ENCODE measurements at regions not wholly inside any gene's neighbourhood (a gene's known extent, or its start where the extent isn't known, plus 50 kb on each side); places are given as distances from the start of the nearest gene placed in this dataset.

DNA sequence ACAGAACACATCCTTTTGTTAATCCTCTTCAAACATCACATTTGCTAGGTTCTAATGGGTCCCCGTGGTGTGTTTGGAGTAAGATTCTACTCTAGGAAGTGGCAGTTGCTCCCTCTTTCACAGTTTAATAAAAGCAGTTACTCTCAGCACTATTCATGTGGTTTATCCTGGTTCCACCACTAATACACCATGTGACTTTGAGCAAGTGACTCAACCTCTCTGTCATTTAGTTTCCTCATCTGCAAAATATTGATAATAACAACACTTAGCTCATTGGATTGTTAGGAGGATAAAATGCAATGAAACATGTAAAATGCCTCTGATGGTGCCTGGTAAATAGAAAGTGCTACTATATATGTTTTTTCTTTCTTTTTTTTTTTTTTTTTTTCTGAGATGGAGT, 488.0 kb upstream of the NOX3 start:
- H3K27me3 ChIP-seq (ENCODE audit: insufficient read depth): no peaks in the 10 kb centered on the region
- H3K9me3 Mint-ChIP-seq: peaks cover 22% of the 10 kb centered on the region

More for the DNA sequence above, 488.0 kb upstream of the NOX3 start:
- H3K4me1 Mint-ChIP-seq: peaks cover 5% of the 10 kb centered on the region; the same call in 2 of the 3 replicates
- ATAC-seq (no peak), DNase-seq (ENCODE audit: low spot score) (no peak)
- Histone ChIP-seq H3K79me2 (replicated peaks; ENCODE audit: insufficient read depth) (no peaks in the 10 kb centered on the region), H3F3A (replicated peaks; ENCODE audit: low read depth) (no peaks in the 10 kb centered on the region), H3K27ac (ENCODE audit: low read depth) (no peak overlapping the region), H3K4me3 (no peak overlapping the region), H3K4me1 (ENCODE audit: insufficient read depth) (no peaks in the 10 kb centered on the region), H4K20me1 (replicated peaks; ENCODE audit: insufficient read depth) (no peaks in the 10 kb centered on the region), H3K4me2 (no peak overlapping the region), H3K36me3 (ENCODE audit: insufficient read depth) (0 out of 2 replicates have a peak, but pooled peaks cover 5% of the 10 kb centered on the region), H3K9me2 (ENCODE audit: insufficient read depth) (peaks cover 2% of the 10 kb centered on the region; the same call in 1 of the 2 replicates), H2AFZ (no peak overlapping the region)
- H3K27me3 Mint-ChIP-seq (ENCODE audit: insufficient read depth, low read depth, poor library complexity): peaks cover 3% of the 10 kb centered on the region
- no peak overlapping the region for H3K27ac Mint-ChIP-seq
- TF ChIP-seq CREB1 (CRISPR knock-in tag; IDR thresholded peaks at IDR 0.05; ENCODE audit: low read depth) (no peak), EZH2phosphoT487 (IDR thresholded peaks at IDR 0.05; ENCODE audit: unreplicated experiment) (no peak), CTCF (conservative IDR thresholded peaks at IDR 0.05; ENCODE audit: low read depth in 2 of 2) (no peak), STAT1 (IDR thresholded peaks at IDR 0.05; ENCODE audit: unreplicated experiment) (no peak), JUNB (IDR thresholded peaks at IDR 0.05; ENCODE audit: unreplicated experiment) (no peak), EZH2 (IDR thresholded peaks at IDR 0.05; ENCODE audit: low read depth, unreplicated experiment) (no peak), ZNF114 (CRISPR knock-in tag; IDR thresholded peaks at IDR 0.05) (no peak), REST (IDR thresholded peaks at IDR 0.05; ENCODE audit: unreplicated experiment) (no peak)
- TF ChIP-seq, protein P1, sequence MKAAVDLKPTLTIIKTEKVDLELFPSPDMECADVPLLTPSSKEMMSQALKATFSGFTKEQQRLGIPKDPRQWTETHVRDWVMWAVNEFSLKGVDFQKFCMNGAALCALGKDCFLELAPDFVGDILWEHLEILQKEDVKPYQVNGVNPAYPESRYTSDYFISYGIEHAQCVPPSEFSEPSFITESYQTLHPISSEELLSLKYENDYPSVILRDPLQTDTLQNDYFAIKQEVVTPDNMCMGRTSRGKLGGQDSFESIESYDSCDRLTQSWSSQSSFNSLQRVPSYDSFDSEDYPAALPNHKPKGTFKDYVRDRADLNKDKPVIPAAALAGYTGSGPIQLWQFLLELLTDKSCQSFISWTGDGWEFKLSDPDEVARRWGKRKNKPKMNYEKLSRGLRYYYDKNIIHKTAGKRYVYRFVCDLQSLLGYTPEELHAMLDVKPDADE (IDR thresholded peaks at IDR 0.05): no peak
- no peak overlapping the region for H3K4me3 Mint-ChIP-seq
- H3K36me3 Mint-ChIP-seq (ENCODE audit: low read depth): peaks cover 19% of the 10 kb centered on the region

Data from GM23338 (cell line).